Endothelial cell of umbilical vein (primary cell): ENCODE measurements at regions not wholly inside any gene's neighbourhood (a gene's known extent, or its start where the extent isn't known, plus 50 kb on each side); places are given as distances from the start of the nearest gene placed in this dataset.

ENCODE experiments used
- BruUV-seq: library from RNA; stranded (reverse); fragments of 400-500 nt; replicated peaks from 2 replicates; lab custom pipeline; 2021; lab: Mats Ljungman, UMichigan
- CTCF ChIA-PET: fragments of 300-600, 350-600 bp; sonication (Branson Sonifier 250); formaldehyde crosslinking; loops from one replicate; lab custom pipeline; 2021; ENCODE audit warnings: antibody characterized with exemption, inconsistent platforms; lab: Charles Lee
- POLR2A ChIA-PET: fragments of 300-600, 350-600 bp; sonication (Branson Sonifier 250); formaldehyde crosslinking; loops from one replicate; lab custom pipeline; 2021; ENCODE audit warnings: antibody characterized with exemption, inconsistent platforms; lab: Charles Lee
- DNase-seq: peaks from one replicate; pipeline ENCODE4 v3.0.0-alpha.2; 2011; ENCODE audit warnings: low read depth, low spot score
- FAIRE-seq: peaks from 2 replicates; lab custom pipeline; 2011; peaks lifted over from hg19 to GRCh38; lab: Jason Lieb, UNC
- H2AFZ ChIP-seq: 2 replicates; pipeline ENCODE4 v1.6.0; 2012; ENCODE audit warnings: low read depth, low read length, control low read depth, inconsistent platforms
- H3K27ac ChIP-seq: 2 replicates; pipeline ENCODE4 v1.5.1; 2011; ENCODE audit warnings: low read depth, mild to moderate bottlenecking, control low read depth, low read length, moderate library complexity; ENCODE audit not compliant: insufficient read depth
- H3K27me3 ChIP-seq, 2 experiments: 2 replicates each; pipeline versions ENCODE4 v1.6.0 to v1.6.1; 2011; ENCODE audit warnings: low read length in 2 of 2, mixed read lengths in 1 of 2; ENCODE audit not compliant: control insufficient read depth in 2 of 2, insufficient read depth in 2 of 2
- H3K36me3 ChIP-seq, 2 experiments: 2 replicates in 1 of 2; 3 replicates in 1 of 2; pipeline ENCODE4 v1.5.1; 2011; ENCODE audit warnings: low read length in 2 of 2, mild to moderate bottlenecking in 1 of 2, moderate library complexity in 1 of 2; ENCODE audit not compliant: control insufficient read depth in 2 of 2, insufficient read depth in 2 of 2; ENCODE audit errors: extremely low read depth in 1 of 2
- H3K4me1 ChIP-seq: 3 replicates; pipeline ENCODE4 v1.5.1; 2011; ENCODE audit warnings: mild to moderate bottlenecking, low read length; ENCODE audit not compliant: control insufficient read depth, insufficient read depth; ENCODE audit errors: extremely low read depth
- H3K4me2 ChIP-seq: 2 replicates; pipeline ENCODE4 v1.6.1; 2011; ENCODE audit warnings: low read length, control low read depth, mixed read lengths; ENCODE audit not compliant: insufficient read depth
- H3K4me3 ChIP-seq, 3 experiments: fragments of 200-600 bp in 1 of 3; sonication (generic), shearing (Covaris generic) in 1 of 3; replicated peaks in 1 of 3; 2 replicates each; pipeline ENCODE4 v1.5.1; 2011 to 2016; ENCODE audit warnings: control low read depth in 3 of 3, low read length in 3 of 3, mild to moderate bottlenecking in 2 of 3, inconsistent platforms in 1 of 3, low read depth in 1 of 3, moderate library complexity in 1 of 3; ENCODE audit not compliant: insufficient read depth in 1 of 3
- H3K79me2 ChIP-seq: 2 replicates; pipeline ENCODE4 v1.6.0; 2012; ENCODE audit warnings: low read length, inconsistent platforms; ENCODE audit not compliant: control insufficient read depth, insufficient read depth
- H3K9ac ChIP-seq: replicated peaks from 2 replicates; pipeline ENCODE3; 2011; ENCODE audit warnings: low read length, control low read depth; ENCODE audit not compliant: insufficient read depth; ENCODE audit errors: extremely low read depth
- H3K9me1 ChIP-seq: replicated peaks from 3 replicates; pipeline ENCODE4 v1.6.0; 2011; ENCODE audit warnings: mild to moderate bottlenecking, low read length; ENCODE audit not compliant: control insufficient read depth, insufficient read depth; ENCODE audit errors: extremely low read depth
- H3K9me3 ChIP-seq: replicated peaks from 2 replicates; pipeline ENCODE4 v1.5.1; 2012; ENCODE audit warnings: low read length, inconsistent platforms; ENCODE audit not compliant: control insufficient read depth, insufficient read depth
- H4K20me1 ChIP-seq: replicated peaks from 2 replicates; pipeline ENCODE3; 2011; ENCODE audit warnings: mild to moderate bottlenecking, low read length; ENCODE audit not compliant: control insufficient read depth, insufficient read depth; ENCODE audit errors: extremely low read depth
- EZH2 ChIP-seq: IDR thresholded peaks from 2 replicates; pipeline ENCODE4 v1.6.1; 2012; ENCODE audit warnings: borderline replicate concordance, low read depth, mild to moderate bottlenecking, moderate library complexity, low read length, inconsistent platforms; ENCODE audit not compliant: severe bottlenecking
- FOS ChIP-seq: IDR thresholded peaks from 2 replicates; pipeline ENCODE4 v1.6.1; 2011; ENCODE audit warnings: mild to moderate bottlenecking, low read length, moderate library complexity, borderline replicate concordance; ENCODE audit not compliant: insufficient read depth
- GATA2 ChIP-seq: IDR thresholded peaks from 2 replicates; pipeline ENCODE4 v1.7.0; 2011; ENCODE audit warnings: low read depth, mild to moderate bottlenecking, moderate library complexity, mixed read lengths, low read length; ENCODE audit not compliant: insufficient read length, insufficient read depth
- JUN ChIP-seq: IDR thresholded peaks from 2 replicates; pipeline ENCODE4 v1.6.1; 2011; ENCODE audit warnings: borderline replicate concordance, low read depth; ENCODE audit not compliant: insufficient read length, insufficient read depth
- MYC ChIP-seq: IDR thresholded peaks from one replicate; pipeline ENCODE4 v1.6.1; 2011; ENCODE audit warnings: mild to moderate bottlenecking, low read depth, low read length
- POLR2A ChIP-seq: IDR thresholded peaks from 2 replicates; pipeline ENCODE4 v1.6.1; 2012; ENCODE audit warnings: low read depth, mild to moderate bottlenecking, control low read depth, low read length
- POLR2AphosphoS5 ChIP-seq: IDR thresholded peaks from 2 replicates; pipeline ENCODE4 v1.6.1; 2012; ENCODE audit warnings: low read depth, mild to moderate bottlenecking, control low read depth, low read length, moderate library complexity; ENCODE audit not compliant: insufficient read depth
- dilution Hi-C: fragments of 300-500 bp; cut with MboI; formaldehyde crosslinking; loops from one replicate; pipeline ENCODE4 v1.15.0; 2019; ENCODE audit warnings: low sequenced_read_pairs; ENCODE audit not compliant: extremely low pct_ligation_motif_present
- intact Hi-C: fragments of 100-400 bp; cut with micrococcal nuclease; formaldehyde crosslinking; loops from one replicate; pipeline ENCODE4 v1.10.0; 2022
- TF ChIP-seq, protein P1 (sequence below), 2 donors: IDR thresholded peaks; 1 replicate in 1 of 2; 2 replicates in 1 of 2; pipeline ENCODE4 v1.5.1; 2011; ENCODE audit warnings: low read length in 2 of 2, mild to moderate bottlenecking in 2 of 2, moderate library complexity in 2 of 2, control low read depth in 1 of 2, inconsistent platforms in 1 of 2, low read depth in 1 of 2; ENCODE audit not compliant: insufficient read depth in 1 of 2; ENCODE audit errors: extremely low read depth in 1 of 2
- TF ChIP-seq, protein P2 (sequence below): IDR thresholded peaks from 2 replicates; pipeline ENCODE4 v1.6.1; 2011; ENCODE audit not compliant: insufficient read depth, insufficient read length

DNA sequence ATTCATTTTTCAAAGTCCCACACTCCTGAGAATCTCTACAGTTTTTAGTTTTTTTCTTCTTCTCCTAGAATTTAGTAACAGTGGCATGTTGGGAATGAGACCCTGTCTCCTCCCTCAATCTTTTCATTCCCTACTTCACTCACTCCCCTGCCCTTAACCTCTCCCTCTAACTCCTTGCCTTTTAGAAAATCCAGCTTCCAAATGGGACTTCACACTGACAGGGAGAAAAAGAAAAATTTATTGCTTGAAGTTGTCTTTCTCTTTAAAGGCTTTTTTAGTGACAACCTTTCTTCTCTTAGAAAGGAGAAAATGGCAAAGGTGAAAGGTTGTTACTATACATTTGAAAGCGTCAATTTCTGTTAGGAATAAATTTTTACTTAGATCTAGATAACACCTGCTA, 359.2 kb downstream of the CDH7 start:
- Histone ChIP-seq H3K4me3 (no peak overlapping the region), H3K79me2 (no peaks in the 10 kb centered on the region), H3K9me1 (no peaks in the 10 kb centered on the region), H3K9ac (no peak overlapping the region), H3K4me1 (no peaks in the 10 kb centered on the region), H4K20me1 (no peaks in the 10 kb centered on the region), H3K9me3 (peaks cover 2% of the 10 kb centered on the region), H3K36me3 (no peaks in the 10 kb centered on the region), H3K4me2 (no peak overlapping the region), H2AFZ (no peak overlapping the region), H3K27ac (no peak overlapping the region), H3K27me3 (no peaks in the 10 kb centered on the region)
- ChIA-PET CTCF (no interaction called here), POLR2A (no interaction called here)
- TF ChIP-seq MYC (no peak), GATA2 (no peak), FOS (no peak), POLR2A (no peak), EZH2 (no peak), POLR2AphosphoS5 (no peak), JUN (no peak)
- TF ChIP-seq, protein P1, sequence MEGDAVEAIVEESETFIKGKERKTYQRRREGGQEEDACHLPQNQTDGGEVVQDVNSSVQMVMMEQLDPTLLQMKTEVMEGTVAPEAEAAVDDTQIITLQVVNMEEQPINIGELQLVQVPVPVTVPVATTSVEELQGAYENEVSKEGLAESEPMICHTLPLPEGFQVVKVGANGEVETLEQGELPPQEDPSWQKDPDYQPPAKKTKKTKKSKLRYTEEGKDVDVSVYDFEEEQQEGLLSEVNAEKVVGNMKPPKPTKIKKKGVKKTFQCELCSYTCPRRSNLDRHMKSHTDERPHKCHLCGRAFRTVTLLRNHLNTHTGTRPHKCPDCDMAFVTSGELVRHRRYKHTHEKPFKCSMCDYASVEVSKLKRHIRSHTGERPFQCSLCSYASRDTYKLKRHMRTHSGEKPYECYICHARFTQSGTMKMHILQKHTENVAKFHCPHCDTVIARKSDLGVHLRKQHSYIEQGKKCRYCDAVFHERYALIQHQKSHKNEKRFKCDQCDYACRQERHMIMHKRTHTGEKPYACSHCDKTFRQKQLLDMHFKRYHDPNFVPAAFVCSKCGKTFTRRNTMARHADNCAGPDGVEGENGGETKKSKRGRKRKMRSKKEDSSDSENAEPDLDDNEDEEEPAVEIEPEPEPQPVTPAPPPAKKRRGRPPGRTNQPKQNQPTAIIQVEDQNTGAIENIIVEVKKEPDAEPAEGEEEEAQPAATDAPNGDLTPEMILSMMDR (IDR thresholded peaks at IDR 0.05; ENCODE audit: extremely low read depth in 1 of 2, insufficient read depth in 1 of 2, low read depth in 1 of 2, low read length in 2 of 2), result no peak
- TF ChIP-seq, protein P2, sequence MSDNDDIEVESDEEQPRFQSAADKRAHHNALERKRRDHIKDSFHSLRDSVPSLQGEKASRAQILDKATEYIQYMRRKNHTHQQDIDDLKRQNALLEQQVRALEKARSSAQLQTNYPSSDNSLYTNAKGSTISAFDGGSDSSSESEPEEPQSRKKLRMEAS, result no peak
- no TSS peak for BruUV-seq
- intact Hi-C loops (no loop called here), dilution Hi-C loops (no loop called here)
- FAIRE-seq (no peak), DNase-seq (no peak)
